Fibroblast of upper back skin (primary cell): ENCODE measurements at regions not wholly inside any gene's neighbourhood (a gene's known extent, or its start where the extent isn't known, plus 50 kb on each side); places are given as distances from the start of the nearest gene placed in this dataset.

Experiments
- DNase-seq: peaks from one replicate; pipeline ENCODE4 v3.0.0-alpha.2; 2013

DNA sequence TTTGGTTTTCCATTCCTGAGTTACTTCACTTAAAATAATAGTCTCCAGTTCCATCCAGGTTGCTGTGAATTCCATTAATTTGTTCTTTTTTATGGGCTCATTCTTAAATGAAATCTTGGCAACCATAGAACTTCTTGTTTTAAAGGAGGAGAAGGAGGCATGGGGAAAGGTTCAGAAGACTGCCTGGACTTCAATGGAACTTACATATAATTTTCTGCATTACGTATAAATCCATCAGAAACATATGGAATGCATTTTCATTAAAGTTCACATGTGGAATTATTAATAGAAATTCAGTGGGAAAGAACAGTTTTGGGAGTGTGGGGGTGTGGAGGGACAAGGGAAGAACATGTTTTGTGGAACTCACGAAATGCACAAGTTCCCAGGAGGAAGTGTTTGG is 176.6 kb upstream of the PRKCQ start:
- no peak for DNase-seq

DNA sequence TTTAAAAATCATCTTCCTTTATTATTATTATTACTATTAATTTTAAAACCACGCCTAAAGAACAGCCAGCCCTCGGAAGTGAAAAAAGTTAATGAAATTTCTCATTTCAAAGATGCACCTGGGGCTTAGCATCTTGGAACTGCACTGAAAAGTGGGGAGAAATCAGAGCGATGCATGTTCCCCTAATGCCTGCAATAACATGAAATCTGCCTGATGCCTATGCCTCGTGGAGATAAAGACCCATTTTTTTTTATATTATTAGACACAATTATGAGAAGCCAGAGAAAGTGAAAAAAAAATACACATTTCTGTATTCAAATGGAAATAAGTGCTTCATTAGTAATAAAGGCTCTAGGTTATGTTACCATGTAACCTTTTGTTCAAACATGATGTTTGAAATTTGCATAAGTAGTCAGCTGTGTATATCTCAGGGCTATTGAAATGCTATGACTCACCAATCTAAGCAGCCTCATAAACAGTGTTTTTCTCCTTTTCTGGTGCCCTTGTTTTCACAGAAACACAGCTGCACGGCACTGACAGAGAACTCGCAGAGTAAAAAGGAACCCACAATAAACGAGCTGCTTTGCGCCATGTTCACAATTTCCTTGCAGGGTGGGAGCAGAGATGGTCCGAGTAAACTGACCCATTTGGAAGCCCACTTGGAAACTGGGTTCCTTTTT is 175.8 kb upstream of the PRKCQ start:
- DNase-seq = no peak

DNA sequence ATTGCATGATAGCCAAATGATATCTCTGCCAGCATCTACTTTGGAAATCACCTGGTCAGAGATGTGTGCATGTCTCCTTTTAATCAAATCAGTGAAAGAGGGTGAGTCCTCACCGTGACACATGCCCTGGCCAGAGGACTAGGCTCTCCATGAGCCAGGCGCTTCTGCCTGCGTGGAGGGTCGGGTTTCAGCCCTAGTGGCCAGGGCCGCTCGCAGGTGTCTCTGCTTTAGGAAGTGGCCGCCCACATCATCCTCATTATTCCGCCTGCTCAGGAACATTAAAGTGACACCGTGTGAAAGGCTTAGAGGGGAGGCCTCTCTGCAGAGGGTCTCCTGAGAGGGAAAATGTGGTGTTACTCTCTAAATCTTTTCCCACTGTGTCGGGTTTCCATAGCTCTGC is 173.6 kb upstream of the PRKCQ start:
- no peak for DNase-seq

DNA sequence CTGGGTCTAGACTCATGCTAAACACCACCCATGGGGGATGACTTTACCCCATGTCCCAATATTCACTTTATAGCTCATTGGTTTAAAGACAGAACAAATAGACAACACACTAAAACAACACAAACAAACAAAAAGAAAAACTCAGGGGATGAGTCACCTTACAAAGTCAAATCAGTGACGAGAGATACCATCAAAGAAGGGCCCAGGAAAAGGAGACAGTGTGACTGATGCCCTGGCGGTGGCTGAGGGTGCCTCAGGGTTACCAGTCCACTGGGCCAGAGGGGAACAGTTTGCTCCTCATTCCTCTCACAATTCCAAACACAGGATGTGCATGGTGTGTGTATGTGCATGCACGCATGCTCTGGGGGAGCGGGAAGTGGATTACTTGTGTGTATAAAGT is 171.3 kb upstream of the PRKCQ start:
- no peak for DNase-seq

DNA sequence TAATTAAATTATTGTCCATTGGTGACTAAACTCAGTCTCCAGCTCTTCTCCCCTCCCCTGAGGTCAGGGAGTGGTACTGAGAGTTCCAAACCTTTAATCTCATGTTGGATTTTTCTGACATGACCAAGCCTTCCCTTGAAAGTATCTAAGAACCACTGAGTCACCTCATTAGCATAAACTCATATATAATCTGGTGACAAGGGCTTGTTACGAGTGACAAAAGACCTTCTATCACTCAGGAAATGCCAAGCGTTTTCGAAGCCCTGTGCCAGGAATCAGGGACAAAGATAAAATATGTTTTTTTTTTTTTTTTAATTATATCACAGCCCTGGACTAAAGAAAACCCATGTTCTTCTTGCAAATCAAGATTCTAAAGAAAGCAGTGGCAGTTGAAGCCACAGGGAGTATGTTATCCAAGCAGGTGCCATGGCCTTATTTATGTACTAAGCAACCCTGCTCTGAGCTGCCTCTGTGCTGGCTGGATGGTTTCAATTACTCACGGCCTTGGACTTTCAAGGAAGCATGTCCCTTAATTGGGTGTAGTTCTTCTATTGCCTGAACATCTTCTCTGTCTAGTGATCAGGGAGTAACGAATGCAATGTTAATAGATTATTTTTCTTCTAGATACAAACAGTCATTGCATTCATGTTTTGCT is 169.0 kb upstream of the PRKCQ start:
- DNase-seq = peak; percentile 60

DNA sequence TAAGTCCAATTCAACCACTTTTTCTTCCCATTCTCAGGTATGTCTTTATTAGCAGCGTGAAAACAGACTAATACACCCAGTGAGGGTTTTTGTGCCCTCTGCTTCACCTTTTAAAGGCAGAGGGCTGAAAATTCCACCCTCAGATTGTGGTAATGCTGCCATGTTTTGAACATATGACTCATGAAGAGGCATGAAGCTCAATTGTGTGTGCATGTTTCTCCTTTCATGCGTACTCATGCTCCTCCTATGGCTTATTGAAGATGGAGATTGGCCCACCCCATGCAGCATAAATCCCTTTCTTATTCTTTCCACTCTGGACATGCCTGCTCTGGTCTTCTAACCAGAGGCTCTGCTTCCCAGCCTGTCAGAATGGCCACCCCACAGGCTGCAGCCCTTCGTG is 168.0 kb upstream of the PRKCQ start:
- DNase-seq = peak; percentile 16

DNA sequence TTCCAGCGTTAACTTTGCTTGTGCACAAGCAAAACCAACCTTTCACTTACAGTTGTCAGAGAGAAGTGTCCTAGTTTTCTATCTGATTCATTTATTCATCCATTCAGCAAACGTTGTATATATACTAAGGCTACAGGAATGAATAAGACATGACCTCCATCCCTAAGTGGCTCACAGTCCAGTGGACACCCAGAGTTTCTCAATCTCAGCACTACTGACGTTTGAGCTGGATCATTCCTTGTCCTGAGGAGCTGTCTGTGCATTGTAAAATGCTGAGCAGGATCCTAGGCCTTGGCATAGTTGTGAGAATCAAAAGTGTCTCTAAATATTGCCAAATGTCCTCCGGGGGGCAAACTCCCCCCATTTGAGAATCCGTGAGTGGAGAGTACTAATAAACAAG is 166.7 kb upstream of the PRKCQ start:
- no peak for DNase-seq

DNA sequence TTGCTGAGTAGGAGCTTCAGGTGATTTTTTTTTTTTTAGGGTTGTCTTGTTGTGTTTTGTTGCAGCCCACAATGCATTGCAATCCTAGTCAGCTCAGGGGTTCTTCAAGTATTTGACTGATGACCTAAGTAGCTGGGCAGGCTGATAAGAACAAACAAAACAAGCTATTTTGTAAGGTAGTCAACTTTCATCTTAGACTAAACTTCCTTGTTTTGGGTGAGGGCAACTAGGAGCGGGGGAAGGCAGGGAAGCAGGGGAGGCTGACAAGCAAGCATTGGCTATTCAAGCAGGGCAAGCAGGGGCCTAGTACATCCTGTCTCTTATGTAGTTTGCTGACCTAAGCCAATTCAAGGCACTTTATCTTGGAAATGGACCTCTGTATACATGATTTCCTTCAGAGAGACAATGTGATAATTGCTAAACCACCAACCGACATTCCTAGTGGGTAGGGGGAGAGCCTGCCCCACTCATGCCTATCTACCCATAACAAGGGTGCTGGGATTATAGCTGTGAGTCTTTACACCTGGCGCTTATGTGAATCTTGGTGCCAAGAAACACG is 163.3 kb upstream of the PRKCQ start:
- DNase-seq = no peak

DNA sequence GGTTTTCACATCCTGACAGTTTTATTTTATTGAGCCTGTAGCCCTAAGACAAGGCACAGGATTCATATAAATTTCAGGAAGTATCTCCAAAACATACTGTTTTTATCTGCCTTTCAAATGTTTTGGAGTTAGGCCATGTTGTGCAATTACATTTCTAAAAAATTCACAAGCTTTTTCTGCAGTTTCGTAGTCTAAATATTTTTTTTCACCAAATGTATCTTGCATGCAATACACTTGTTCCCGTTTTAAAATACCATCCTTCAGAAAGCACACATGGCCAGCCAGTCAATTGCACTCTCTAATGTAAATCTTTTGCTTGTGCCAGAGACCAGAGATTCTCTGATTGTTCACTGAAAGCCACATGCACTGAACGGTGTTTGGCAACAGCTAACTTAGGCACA is 161.5 kb upstream of the PRKCQ start:
- DNase-seq = peak; percentile 13

DNA sequence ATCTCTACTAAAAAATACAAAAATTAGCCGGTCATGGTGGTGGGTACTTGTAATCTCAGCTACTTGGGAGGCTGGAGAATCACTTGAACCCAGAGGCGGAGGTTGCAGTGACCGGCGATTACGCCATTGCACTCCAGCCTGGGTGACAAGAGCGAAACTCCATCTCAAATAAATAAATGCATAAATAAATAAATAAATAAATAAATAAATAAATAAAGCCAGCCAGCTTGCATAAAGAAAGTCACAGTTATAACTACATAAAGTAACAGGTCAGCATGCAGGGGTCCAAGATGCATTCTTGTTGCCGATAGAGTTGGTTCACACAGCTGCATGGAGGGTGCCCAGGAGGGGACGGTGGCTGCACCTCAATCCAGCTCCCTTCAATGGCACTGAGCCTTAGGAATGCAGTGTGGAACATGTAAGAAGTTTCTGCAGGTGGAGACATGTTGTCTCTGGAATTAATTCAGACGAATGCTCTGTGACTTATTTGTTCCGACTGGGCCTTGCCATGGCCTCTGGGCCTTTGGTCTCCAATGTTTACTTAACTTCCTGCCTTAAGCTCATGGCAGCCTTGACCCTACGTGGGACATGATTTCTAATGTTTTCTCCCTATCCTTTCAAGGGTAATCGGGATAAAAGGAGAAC is 159.6 kb upstream of the PRKCQ start:
- DNase-seq = no peak

DNA sequence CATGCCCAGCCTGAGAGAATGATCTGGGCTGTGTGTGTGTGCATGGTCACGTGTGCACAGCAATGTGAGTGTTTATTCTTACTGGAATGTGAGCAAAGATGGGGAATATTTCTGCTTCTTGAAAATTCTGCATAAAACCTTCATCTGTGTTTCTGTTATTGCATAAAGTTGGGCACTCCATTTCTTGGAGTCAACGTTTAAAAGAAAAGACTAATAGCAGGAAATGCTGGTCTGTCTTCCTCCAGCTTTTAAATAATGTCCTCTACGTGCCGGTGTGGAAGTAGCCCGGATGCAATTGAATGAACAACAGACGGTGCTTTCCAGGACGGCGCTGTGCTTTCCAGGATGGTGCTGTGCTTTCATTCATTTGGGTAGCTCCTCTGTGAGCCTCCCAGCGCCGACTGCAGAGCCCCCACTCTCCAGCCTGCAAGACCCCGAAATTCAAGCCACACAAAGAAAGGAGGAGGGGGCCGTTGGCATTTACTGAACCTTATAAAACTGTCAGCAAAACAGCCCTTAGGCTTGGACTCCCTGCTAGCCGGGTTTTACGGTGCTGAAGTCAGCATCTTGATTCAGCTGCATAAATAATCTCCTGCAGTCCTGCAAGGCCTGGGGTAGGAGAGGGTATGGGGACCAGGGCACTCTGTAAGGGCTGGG is 158.2 kb upstream of the PRKCQ start:
- peak; percentile 43 for DNase-seq

DNA sequence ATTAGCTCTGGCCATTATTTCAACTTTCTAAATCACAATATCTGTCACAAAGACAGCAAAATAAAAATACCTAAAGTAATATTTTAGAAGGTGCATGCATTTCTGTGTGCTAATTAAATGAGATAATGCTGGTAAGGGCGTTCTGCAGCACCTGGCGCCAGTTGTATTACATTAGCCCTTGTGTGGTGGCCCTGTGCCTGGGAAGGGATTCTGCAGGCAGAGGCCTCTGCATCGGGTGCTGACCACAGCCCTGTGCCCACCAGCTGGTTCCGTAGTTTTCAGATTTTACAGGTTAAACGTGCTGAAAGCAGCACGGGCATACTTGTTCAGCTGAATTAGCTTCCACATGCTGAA is 157.7 kb upstream of the PRKCQ start:
- DNase-seq = no peak

DNA sequence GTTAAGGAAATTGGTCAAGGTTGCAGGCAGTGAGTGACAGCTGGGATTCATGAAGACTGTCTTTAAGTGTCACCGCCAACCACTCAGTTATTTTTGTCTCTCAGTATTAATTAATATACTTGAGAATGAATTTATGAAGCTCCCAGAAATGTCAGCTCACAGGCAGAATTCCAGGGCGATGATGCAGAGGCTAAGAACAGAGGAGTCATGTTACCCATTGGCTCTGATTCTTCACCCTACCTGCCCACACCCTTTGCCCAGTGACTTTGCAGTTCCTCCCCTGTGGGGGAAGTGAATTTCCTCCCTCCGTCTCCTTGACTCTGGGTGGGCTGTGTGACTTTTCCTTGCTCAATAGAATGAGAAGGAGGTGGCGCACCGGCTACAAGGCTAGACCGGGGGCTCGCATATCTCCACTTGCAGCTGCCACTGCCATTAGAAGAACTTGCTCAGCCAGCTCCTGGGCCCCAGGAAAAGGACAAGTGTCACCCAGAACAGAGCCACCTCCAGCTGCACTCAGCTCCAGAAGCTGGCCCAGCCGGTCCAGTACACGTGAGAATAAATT is 157.1 kb upstream of the PRKCQ start:
- DNase-seq = peak; percentile 51

DNA sequence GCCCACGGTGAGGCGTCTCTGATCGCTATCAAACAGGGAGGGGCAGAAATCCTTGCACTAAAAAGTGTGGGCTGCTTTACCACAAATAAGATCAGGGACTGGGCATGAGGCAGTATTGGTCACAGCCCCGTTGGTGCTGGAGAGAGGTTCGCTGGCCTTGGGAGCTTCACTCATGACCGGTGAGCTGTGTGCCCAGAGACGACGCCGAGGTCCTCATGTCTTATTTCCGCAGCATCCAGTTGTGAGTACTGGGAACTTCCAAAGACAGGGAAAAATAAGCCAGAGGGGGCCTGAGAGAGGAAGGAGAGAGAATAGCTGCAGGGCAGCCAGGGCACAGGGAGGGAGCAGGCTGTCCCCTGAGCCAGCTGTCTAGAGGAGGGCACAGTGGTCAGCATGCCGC is 154.2 kb upstream of the PRKCQ start:
- no peak for DNase-seq

DNA sequence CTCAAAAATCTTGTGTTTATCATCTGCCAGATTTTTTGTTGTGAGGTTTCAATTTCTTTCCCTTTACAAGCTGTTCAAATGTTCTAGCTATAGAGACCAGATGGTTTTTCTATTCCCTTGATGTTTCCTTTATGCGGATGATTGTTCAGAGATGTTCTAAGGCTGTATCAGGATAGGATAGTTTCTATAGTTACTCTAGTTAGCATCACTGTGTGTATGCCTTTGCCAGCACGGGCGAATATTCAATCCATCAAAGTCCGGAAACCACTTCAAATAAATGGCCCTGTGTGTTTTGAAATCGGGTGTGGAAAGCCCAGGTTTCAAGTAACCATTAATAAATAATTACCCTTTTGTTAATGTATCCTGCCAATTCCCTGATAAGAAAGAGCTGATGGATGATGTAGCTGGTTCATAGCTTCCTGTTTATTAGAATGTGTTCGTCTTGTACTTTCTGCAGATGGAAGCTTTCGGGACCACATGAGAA is 149.8 kb upstream of the PRKCQ start:
- DNase-seq = peak; percentile 9

DNA sequence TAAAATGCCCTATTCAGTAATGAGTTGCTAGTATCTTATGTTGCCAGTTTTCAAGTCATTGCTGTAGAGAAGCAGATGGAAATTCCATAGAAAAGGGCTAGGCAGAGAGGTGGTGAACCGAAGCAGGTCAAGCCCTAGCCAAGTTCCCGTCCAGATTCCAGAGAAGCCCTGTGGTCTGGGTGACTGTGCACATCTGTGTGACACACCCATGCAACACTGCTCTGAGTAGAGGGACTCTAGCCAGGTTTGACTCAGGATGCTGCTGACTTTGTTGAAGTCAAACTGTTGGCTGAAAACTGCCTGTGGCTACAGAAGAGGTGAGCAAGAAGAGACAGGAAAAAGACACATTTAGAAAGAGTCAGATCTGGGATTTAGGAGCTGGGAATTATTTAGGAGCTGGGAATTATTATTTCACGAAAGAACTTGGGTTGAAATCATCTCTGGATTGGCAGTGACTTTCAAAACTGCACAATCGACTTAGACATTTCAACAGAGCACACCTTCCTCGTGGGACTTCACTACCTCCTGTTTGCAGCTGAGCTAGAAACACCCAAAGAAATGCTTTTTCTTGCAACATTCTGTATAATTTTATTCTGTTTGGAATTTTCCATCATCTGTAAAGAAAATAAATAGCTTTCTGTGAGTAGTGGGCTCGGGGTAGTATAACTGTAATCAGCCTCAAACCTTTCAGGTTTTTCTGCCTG is 149.1 kb upstream of the PRKCQ start:
- peak; percentile 47 for DNase-seq

DNA sequence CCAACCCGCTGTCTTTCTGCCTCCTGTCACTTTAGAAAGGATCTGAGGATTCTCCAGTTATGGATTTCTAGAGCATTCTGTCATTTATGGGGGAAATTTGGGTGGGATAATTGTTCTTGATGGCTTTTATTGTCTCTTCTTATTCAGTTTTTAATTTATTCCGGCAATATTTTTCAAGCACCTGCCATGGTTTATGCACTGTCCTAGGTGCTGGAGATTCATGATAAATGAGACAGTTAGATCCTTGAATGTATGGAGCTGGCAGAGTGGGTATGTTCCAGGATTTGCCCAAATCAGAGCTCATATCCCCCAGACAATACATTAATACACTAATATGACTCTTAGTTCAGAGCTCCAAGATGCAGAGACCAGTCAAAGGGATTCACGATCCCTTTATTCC is 146.8 kb upstream of the PRKCQ start:
- DNase-seq = no peak

DNA sequence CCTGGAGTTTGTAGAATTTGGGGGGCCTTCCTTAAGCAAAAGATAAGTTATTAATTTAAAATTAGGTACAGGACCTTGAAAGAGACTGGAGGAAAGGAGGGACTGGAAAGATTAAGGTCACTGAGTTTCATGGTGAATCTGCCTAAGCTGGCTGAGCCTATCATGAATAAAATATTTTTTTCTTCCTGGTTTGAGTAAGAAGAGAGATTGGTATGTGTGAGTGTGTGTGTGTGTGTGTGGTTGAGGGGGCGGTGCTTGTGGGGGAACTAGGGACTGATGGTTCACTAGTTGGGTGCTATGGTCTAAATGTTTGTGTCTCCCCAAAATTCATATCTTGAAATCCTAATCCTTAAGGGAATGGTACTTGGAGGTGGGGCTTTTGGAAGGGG is 142.5 kb upstream of the PRKCQ start:
- DNase-seq = peak; percentile 52

DNA sequence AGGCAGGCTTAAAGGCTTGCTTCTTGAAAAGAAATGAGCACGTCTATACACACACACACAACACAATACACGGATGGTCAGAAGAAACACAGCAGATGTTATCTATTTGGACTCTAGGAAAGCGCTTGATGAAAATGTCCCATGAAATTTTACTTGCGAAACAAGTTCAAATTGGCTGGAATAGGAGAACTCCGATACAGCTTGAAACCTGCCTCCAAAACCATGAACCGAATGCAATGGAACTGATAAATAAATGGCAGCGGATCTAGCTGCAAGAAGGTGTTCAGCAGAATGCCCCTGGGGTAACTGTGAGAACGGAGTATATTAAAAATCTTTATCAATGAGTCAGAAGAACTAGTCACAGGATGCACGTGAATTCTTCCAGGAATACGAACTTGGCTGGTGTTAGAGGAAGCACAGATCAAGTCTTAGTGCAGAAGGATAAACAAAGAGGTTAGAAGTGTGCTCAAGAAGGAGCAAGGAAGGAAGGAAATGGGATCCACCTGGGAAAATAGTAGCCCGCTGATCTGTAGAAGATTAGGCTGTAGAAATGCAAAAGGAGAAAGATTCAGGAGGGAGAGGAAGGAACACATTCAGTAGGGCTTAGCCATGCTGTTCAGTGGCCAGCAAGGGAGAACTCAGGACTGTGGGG is 142.0 kb upstream of the PRKCQ start:
- peak; percentile 93 for DNase-seq

DNA sequence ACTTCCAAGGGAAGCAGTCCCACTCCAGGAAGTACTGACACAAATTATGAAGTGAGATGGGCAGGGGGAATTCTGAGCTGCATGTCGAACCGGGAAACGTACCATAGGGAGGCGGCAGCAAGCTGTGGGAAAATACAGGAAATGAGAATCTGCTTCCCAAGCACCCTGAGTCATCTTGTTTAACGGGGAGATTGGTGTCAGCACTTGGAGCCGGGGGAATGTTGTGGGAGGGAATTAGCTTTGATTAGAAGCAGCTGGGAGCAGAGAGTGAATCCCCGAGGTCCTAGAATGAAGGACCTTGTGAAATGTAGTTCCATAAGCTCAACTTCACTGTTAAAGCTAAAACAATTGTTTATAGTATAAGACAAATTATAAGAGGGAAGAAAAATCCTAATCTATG is 141.4 kb upstream of the PRKCQ start:
- DNase-seq = peak; percentile 97

DNA sequence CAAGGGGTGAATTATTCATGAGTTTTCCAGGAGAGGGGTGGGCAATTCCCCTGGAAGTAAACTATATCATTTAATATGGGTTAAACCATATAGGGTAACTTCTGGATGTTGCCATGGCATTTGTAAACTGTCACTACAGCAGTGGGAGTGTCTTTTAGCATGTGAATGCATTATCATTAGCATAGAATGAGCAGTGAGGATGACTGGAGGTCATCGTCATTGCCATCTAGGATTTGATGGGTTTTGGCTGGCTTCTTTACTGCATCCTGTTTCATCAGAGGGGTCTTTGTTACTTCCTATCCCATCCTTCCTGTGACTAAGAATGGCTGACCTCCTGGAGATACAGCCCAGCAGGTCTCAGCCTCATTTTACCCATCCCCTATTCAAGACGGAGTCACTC is 139.5 kb upstream of the PRKCQ start:
- no peak for DNase-seq

DNA sequence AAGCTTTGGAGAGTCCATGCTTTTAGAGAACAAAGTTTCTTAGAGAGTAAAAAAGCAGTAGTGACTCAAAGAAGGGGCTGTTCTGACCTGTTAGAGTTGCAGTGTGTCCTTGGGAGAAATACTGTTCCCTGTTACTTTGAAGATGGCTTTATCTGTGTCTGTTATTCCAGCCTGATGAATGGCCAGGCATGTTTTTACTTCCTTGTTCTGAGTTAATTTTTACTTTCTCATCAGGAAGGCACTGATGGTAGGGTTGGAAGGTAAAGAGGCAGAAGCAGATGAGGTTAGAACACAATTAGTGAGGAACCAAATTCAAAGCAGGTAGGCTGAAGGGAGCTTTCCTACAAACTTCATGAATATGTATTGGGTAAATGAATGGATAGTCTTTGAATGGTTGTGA is 138.5 kb upstream of the PRKCQ start:
- no peak for DNase-seq
